PFSK-1 (cell line): ENCODE measurements at regions not wholly inside any gene's neighbourhood (a gene's known extent, or its start where the extent isn't known, plus 50 kb on each side); places are given as distances from the start of the nearest gene placed in this dataset.

Experiments used
- POLR2AphosphoS5 ChIP-seq: IDR thresholded peaks from 2 replicates; pipeline ENCODE4 v1.6.1; 2012; ENCODE audit warnings: low read depth, mild to moderate bottlenecking, control low read depth, low read length, moderate library complexity
- SIN3A ChIP-seq: IDR thresholded peaks from 2 replicates; pipeline ENCODE4 v1.6.1; 2012; ENCODE audit warnings: mild to moderate bottlenecking, low read length, moderate library complexity, borderline replicate concordance; ENCODE audit not compliant: insufficient read depth
- TAF1 ChIP-seq: IDR thresholded peaks from 2 replicates; pipeline ENCODE4 v1.6.1; 2012; ENCODE audit warnings: low read length, control low read depth, borderline replicate concordance; ENCODE audit not compliant: insufficient read depth
- TF ChIP-seq, protein P1 (sequence below), 2 experiments: IDR thresholded peaks; 2 replicates each; pipeline versions ENCODE4 v1.6.1 to v1.8.0; 2011 to 2012; ENCODE audit warnings: low read depth in 2 of 2, low read length in 2 of 2, control low read depth in 1 of 2, inconsistent platforms in 1 of 2, mild to moderate bottlenecking in 1 of 2, moderate library complexity in 1 of 2; ENCODE audit not compliant: insufficient read depth in 1 of 2

DNA sequence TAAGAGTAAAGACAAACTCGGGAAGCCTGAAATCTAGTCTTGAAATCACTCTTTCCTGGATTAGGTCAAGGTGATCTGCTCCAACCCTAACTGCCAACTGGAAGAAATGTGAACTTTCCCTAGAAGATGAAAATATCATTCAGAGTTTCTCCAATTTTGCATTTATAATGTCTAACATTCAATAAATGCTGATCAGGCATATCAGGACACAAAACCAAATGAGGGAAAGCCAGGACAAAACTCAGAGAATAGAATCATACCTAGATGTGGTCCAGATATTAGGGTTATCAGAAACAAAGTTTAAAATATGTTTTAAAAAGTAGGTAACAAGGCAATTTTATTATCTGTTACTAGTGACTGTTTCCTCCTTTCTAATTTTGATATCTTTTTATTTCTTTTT lies 335.5 kb upstream of the MAP3K7 start:
- no peak for TF ChIP-seq TAF1
- no peak for TF ChIP-seq POLR2AphosphoS5
- TF ChIP-seq, protein P1, sequence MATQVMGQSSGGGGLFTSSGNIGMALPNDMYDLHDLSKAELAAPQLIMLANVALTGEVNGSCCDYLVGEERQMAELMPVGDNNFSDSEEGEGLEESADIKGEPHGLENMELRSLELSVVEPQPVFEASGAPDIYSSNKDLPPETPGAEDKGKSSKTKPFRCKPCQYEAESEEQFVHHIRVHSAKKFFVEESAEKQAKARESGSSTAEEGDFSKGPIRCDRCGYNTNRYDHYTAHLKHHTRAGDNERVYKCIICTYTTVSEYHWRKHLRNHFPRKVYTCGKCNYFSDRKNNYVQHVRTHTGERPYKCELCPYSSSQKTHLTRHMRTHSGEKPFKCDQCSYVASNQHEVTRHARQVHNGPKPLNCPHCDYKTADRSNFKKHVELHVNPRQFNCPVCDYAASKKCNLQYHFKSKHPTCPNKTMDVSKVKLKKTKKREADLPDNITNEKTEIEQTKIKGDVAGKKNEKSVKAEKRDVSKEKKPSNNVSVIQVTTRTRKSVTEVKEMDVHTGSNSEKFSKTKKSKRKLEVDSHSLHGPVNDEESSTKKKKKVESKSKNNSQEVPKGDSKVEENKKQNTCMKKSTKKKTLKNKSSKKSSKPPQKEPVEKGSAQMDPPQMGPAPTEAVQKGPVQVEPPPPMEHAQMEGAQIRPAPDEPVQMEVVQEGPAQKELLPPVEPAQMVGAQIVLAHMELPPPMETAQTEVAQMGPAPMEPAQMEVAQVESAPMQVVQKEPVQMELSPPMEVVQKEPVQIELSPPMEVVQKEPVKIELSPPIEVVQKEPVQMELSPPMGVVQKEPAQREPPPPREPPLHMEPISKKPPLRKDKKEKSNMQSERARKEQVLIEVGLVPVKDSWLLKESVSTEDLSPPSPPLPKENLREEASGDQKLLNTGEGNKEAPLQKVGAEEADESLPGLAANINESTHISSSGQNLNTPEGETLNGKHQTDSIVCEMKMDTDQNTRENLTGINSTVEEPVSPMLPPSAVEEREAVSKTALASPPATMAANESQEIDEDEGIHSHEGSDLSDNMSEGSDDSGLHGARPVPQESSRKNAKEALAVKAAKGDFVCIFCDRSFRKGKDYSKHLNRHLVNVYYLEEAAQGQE (IDR thresholded peaks at IDR 0.05; ENCODE audit: insufficient read depth in 1 of 2, low read depth in 2 of 2, low read length in 2 of 2) = no peak
- no peak for TF ChIP-seq SIN3A
